ENCODE measurements at regions not wholly inside any gene's neighbourhood (a gene's known extent, or its start where the extent isn't known, plus 50 kb on each side); places are given as distances from the start of the nearest gene placed in this dataset.

DNA sequence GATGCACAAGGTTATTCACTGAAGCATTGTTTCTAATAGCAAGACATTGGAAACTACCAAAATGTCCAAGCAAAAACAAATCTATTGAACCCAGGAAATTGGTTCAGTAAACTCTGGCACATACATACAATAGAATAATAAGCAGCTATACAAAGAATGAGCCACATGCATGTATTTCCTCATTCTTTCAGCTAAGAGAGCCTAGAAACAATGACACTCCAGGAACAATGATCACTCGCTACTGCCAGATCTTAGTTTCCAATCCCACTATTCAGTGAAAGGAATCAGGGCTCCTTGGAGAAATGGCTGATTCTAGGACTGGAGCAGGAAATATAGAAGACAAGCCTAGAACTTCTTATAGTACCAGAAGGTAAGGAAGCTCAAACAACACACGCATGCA is 221.9 kb upstream of the AGAP1 start:
- no peaks in the 10 kb centered on the region for H3K4me1 ChIP-seq
- peaks cover 0 to 7% of the 10 kb centered on the region in 2 donors for H3K9me3 ChIP-seq
- DNase-seq (ENCODE audit: low spot score), result no peak
- TF ChIP-seq, protein P1, sequence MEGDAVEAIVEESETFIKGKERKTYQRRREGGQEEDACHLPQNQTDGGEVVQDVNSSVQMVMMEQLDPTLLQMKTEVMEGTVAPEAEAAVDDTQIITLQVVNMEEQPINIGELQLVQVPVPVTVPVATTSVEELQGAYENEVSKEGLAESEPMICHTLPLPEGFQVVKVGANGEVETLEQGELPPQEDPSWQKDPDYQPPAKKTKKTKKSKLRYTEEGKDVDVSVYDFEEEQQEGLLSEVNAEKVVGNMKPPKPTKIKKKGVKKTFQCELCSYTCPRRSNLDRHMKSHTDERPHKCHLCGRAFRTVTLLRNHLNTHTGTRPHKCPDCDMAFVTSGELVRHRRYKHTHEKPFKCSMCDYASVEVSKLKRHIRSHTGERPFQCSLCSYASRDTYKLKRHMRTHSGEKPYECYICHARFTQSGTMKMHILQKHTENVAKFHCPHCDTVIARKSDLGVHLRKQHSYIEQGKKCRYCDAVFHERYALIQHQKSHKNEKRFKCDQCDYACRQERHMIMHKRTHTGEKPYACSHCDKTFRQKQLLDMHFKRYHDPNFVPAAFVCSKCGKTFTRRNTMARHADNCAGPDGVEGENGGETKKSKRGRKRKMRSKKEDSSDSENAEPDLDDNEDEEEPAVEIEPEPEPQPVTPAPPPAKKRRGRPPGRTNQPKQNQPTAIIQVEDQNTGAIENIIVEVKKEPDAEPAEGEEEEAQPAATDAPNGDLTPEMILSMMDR (IDR thresholded peaks at IDR 0.05), result no peak
- no peak overlapping the region for H3K27ac ChIP-seq
- H3K4me3 ChIP-seq, result no peak overlapping the region
- no peaks in the 10 kb centered on the region for H3K36me3 ChIP-seq
- no peaks in the 10 kb centered on the region for H3K27me3 ChIP-seq

DNA sequence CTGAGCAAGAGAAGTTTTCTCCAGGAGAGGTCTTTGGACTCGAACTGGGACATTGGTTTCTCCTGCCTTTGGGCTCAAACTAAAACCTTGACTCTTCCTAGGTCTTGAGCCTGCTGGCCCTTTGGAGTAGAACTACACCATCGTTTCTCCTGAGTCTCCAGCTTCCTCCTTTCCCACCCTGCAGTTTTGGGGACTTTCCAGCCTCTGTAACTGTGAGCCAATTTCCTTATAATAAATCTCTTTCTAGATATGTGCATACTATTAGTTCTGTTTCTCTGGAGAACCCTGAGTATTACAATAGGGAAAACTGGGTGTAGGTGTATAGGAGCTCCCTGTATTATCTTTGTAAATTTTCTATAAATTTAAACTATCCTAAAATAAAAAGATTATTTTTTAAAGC is 219.8 kb upstream of the AGAP1 start:
- TF ChIP-seq, protein P1 (IDR thresholded peaks at IDR 0.05), result no peak
- DNase-seq (ENCODE audit: low spot score), result no peak

DNA sequence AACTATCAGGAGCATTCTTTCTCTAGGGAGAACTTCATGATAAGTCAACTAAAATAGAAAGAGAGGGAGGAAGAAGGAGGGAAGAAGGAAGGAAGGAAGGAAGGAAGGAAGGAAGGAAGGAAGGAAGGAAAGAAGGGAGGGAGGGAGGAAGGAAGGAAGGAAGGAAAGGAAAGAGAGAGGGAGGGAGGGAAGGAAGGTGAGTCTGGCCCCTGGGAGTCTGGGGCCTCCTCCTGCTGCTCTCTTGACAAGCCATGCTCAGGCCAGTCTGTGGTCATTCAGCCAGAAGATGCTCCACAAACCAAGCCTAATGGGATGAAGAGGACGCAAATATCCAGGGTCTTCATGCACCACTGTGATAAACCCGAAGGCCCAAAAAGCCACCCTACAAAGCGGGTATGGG is 216.4 kb upstream of the AGAP1 start:
- TF ChIP-seq, protein P1 (IDR thresholded peaks at IDR 0.05), result no peak
- Histone ChIP-seq H3K4me1 (no peaks in the 10 kb centered on the region), H3K27me3 (no peaks in the 10 kb centered on the region), H3K4me3 (no peak overlapping the region), H3K27ac (no peak overlapping the region), H3K9me3 (peaks cover 0 to 7% of the 10 kb centered on the region in 2 donors), H3K36me3 (no peaks in the 10 kb centered on the region)
- DNase-seq (ENCODE audit: low spot score), result no peak

More for the DNA sequence above, 219.8 kb upstream of the AGAP1 start:
- Histone ChIP-seq H3K36me3 (no peaks in the 10 kb centered on the region), H3K9me3 (peaks cover 0 to 7% of the 10 kb centered on the region in 2 donors), H3K27me3 (no peaks in the 10 kb centered on the region), H3K4me1 (no peaks in the 10 kb centered on the region), H3K27ac (no peak overlapping the region), H3K4me3 (no peak overlapping the region)

DNA sequence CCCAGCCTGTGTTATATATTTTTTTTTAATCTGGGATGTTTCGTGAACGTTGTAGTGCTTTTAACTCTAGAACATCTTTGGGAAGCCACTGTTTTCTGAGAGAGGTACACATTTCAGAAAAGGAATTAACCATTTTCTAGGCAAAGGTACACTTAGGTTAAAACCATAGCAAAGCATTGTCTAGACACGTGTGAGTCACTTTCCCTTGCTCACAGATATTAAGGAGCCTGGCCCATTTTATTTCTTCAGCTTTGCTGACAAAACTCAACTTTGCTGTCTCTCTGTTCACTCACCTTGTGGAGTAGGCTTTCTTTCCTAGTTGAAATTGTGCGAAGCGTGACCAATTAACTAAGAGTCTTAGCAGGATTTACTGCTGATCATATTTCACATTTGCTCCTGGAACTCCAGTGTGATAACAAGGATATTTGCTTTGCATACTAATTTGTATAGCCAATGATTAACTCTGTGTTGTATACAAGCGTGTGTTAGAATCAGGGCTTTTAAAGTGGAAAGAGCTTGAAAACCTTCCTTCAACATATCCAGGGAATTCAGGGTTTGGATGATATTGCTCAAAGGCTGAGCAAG is 215.0 kb upstream of the AGAP1 start:
- no peak for DNase-seq (ENCODE audit: low spot score)
- Histone ChIP-seq H3K27ac (no peak overlapping the region), H3K27me3 (no peaks in the 10 kb centered on the region), H3K4me3 (no peak overlapping the region), H3K9me3 (peaks cover 0 to 7% of the 10 kb centered on the region in 2 donors), H3K36me3 (no peaks in the 10 kb centered on the region), H3K4me1 (no peaks in the 10 kb centered on the region)
- TF ChIP-seq, protein P1 (IDR thresholded peaks at IDR 0.05), result no peak

DNA sequence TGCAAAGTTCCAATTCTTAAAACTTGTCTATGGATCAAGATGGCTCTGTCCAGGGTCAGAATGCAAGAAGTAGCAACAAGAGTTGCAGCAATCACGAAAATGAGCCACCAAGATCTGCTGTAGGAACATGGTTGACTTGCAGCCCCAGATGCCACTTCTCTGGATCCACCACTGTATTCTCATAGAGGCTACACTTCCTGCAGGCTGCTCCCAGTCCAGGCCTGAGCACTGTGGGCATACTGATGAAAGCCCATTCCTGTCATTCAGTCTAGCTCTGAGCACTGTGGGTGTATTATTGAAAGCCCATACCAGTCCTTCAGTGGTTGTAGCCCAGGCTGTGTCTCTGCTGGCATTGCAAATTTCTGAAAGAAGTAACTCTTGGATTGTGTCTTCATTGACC is 213.9 kb upstream of the AGAP1 start:
- TF ChIP-seq, protein P1 (IDR thresholded peaks at IDR 0.05), result no peak
- H3K9me3 ChIP-seq, result peaks cover 0 to under 1% of the 10 kb centered on the region in 2 donors
- no peak for DNase-seq (ENCODE audit: low spot score)
- H3K36me3 ChIP-seq, result no peaks in the 10 kb centered on the region
- no peaks in the 10 kb centered on the region for H3K4me1 ChIP-seq
- H3K27me3 ChIP-seq, result no peaks in the 10 kb centered on the region
- H3K27ac ChIP-seq, result no peak overlapping the region
- H3K4me3 ChIP-seq, result no peak overlapping the region

DNA sequence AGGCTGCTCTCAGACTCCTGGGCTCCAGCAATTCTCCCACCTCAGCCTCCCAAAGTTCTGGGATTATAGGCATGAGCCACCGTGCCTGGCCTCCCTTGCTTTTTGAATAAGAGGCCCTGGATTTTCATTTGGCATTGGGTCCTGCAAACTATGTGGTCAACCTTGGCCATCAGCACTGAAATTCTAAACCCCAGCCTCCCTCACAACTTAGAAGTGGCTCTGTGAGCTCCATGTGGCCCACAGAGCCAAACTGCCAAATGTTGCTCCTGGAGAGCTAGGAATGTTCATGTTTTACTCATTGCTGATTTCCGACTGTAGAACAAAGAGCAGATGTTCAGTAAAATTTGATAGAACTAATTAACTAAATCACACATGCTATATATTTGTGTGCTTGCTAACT is 210.6 kb upstream of the AGAP1 start:
- TF ChIP-seq, protein P1 (IDR thresholded peaks at IDR 0.05), result no peak
- H3K4me1 ChIP-seq, result no peaks in the 10 kb centered on the region
- DNase-seq (ENCODE audit: low spot score), result no peak

More for the DNA sequence above, 210.6 kb upstream of the AGAP1 start:
- H3K27me3 ChIP-seq, result no peaks in the 10 kb centered on the region
- H3K27ac ChIP-seq, result no peak overlapping the region
- no peaks in the 10 kb centered on the region for H3K9me3 ChIP-seq
- no peak overlapping the region for H3K4me3 ChIP-seq
- no peaks in the 10 kb centered on the region for H3K36me3 ChIP-seq

All from right atrium auricular region (tissue), 2 donors.